ENCODE measurements at regions not wholly inside any gene's neighbourhood (a gene's known extent, or its start where the extent isn't known, plus 50 kb on each side); places are given as distances from the start of the nearest gene placed in this dataset.
A peak's percentile ranks its signal among the peaks of the same experiment; 100 is the strongest.

- Histone ChIP-seq H3K36me3 (replicated peaks in 1 of 2; ENCODE audit: control insufficient read depth in 2 of 2, insufficient read depth in 2 of 2, low read length in 2 of 2) (no peaks in the 10 kb centered on the region), H4K91ac (ENCODE audit: low read depth, low read length, poor library complexity) (no peak overlapping the region), H4K8ac (ENCODE audit: low read depth, low read length) (no peak overlapping the region), H3K9me3 (replicated peaks in 1 of 2; ENCODE audit: control insufficient read depth in 2 of 2, insufficient read depth in 1 of 2, low read depth in 1 of 2, low read length in 2 of 2) (peaks cover 0 to 10% of the 10 kb centered on the region in 2 donors), H3K9ac (ENCODE audit: low read depth, low read length, poor library complexity) (no peak overlapping the region), H3K23ac (ENCODE audit: low read depth, low read length, poor library complexity) (no peak overlapping the region), H2BK5ac (ENCODE audit: low read length) (no peak overlapping the region), H2BK15ac (ENCODE audit: low read length) (no peak overlapping the region), H3K27me3 (ENCODE audit: control insufficient read depth in 3 of 3, insufficient read depth in 3 of 3, low read depth in 1 of 3, low read length in 3 of 3) (no peaks in the 10 kb centered on the region), H3K14ac (ENCODE audit: low read length) (no peak overlapping the region), H2AFZ (ENCODE audit: low read length) (no peak overlapping the region), H2BK120ac (ENCODE audit: low read depth, low read length) (no peak overlapping the region), H3K4me3 (ENCODE audit: low read length in 2 of 2) (no peak overlapping the region), H3K79me1 (ENCODE audit: low read depth, low read length) (no peaks in the 10 kb centered on the region), H3K4ac (ENCODE audit: low read length) (no peak overlapping the region), H2AK5ac (ENCODE audit: low read depth, low read length) (no peak overlapping the region), H2BK12ac (ENCODE audit: low read length) (no peak overlapping the region), H3K27ac (replicated peaks; ENCODE audit: low read length) (no peak overlapping the region), H3K18ac (ENCODE audit: low read length) (no peak overlapping the region), H3K4me2 (ENCODE audit: insufficient read depth, low read length, poor library complexity, severe bottlenecking) (no peak overlapping the region), H3K4me1 (ENCODE audit: control insufficient read depth in 2 of 2, insufficient read depth in 1 of 2, low read depth in 1 of 2, low read length in 2 of 2) (peaks cover 0 to 2% of the 10 kb centered on the region in 2 donors)
- no peak for DNase-seq (ENCODE audit: low spot score)
Observed at GRCh38 chr5:92800365-92800764, 780.7 kb downstream of the NR2F1-AS1 start.

DNA sequence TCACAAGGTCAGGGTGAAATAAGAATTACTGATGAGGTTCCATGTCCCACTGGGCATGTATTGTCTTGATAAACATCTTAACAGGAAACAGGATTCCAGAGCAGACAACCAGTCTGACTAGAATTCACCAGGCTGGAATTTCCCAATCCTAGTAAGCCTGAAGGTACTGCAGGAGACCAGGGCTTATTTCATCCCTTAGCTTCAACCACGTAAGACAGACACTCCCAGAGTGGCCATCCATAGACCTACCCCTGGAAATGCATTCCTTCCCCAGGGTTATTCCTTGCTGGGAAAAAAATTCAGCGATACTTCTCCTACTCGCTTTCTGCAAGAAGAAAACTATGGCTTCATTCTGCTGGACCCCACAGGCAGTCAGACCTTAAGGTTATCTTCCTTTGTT is 785.4 kb downstream of the NR2F1-AS1 start:
- Histone ChIP-seq H4K8ac (ENCODE audit: low read depth, low read length) (no peak overlapping the region), H2BK5ac (ENCODE audit: low read length) (no peak overlapping the region), H2AK5ac (ENCODE audit: low read depth, low read length) (no peak overlapping the region), H3K4ac (ENCODE audit: low read length) (no peak overlapping the region), H3K27me3 (ENCODE audit: control insufficient read depth in 3 of 3, insufficient read depth in 3 of 3, low read depth in 1 of 3, low read length in 3 of 3) (no peaks in the 10 kb centered on the region), H2BK120ac (ENCODE audit: low read depth, low read length) (no peak overlapping the region), H2BK15ac (ENCODE audit: low read length) (no peak overlapping the region), H3K18ac (ENCODE audit: low read length) (no peak overlapping the region), H4K91ac (ENCODE audit: low read depth, low read length, poor library complexity) (no peak overlapping the region), H3K36me3 (replicated peaks in 1 of 2; ENCODE audit: control insufficient read depth in 2 of 2, insufficient read depth in 2 of 2, low read length in 2 of 2) (no peaks in the 10 kb centered on the region), H2BK12ac (ENCODE audit: low read length) (no peak overlapping the region), H3K4me1 (ENCODE audit: control insufficient read depth in 2 of 2, insufficient read depth in 1 of 2, low read depth in 1 of 2, low read length in 2 of 2) (no peaks in the 10 kb centered on the region), H3K14ac (ENCODE audit: low read length) (no peak overlapping the region), H3K9me3 (replicated peaks in 1 of 2; ENCODE audit: control insufficient read depth in 2 of 2, insufficient read depth in 1 of 2, low read depth in 1 of 2, low read length in 2 of 2) (peaks cover 0 to 24% of the 10 kb centered on the region in 2 donors), H3K79me1 (ENCODE audit: low read depth, low read length) (no peaks in the 10 kb centered on the region), H3K4me3 (ENCODE audit: low read length in 2 of 2) (no peak overlapping the region), H2AFZ (ENCODE audit: low read length) (no peak overlapping the region), H3K23ac (ENCODE audit: low read depth, low read length, poor library complexity) (no peak overlapping the region), H3K4me2 (ENCODE audit: insufficient read depth, low read length, poor library complexity, severe bottlenecking) (no peak overlapping the region), H3K27ac (replicated peaks; ENCODE audit: low read length) (no peak overlapping the region), H3K9ac (ENCODE audit: low read depth, low read length, poor library complexity) (no peak overlapping the region)
- DNase-seq (ENCODE audit: low spot score): no peak
- WGBS, 2 donors (ENCODE audit: extremely low coverage in 2 of 2, insufficient read length in 2 of 2, insufficient replicate concordance in 1 of 2): no CpG with 5 or more reads among the region's 3 CpGs

DNA sequence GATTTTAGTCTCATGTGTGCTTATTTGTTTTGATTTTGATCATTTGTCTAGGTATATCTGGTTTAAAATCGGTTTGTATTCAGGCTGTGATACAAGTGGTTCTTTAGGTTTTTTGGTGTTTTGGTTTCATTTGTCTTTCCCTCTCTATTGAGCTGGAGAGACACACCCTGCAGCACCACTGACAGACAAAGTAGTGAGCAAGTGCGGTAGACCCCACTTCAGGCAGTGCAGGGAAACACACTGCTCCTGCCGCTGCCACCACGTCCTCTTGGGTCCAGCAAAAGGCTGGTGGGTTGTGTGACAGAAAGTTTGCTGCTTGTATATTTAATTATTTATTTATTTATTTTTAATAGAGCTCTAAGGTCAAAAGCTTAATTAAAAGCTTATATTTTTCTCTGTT is 801.0 kb downstream of the NR2F1-AS1 start:
- no peak overlapping the region for H4K91ac ChIP-seq (ENCODE audit: low read depth, low read length, poor library complexity)
- H2BK5ac ChIP-seq (ENCODE audit: low read length): no peak overlapping the region
- H3K27me3 ChIP-seq (ENCODE audit: control insufficient read depth in 3 of 3, insufficient read depth in 3 of 3, low read depth in 1 of 3, low read length in 3 of 3): no peaks in the 10 kb centered on the region
- no peak overlapping the region for H2BK120ac ChIP-seq (ENCODE audit: low read depth, low read length)
- H3K9me3 ChIP-seq (replicated peaks in 1 of 2; ENCODE audit: control insufficient read depth in 2 of 2, insufficient read depth in 1 of 2, low read depth in 1 of 2, low read length in 2 of 2): peaks cover 0 to 7% of the 10 kb centered on the region in 2 donors
- no peak overlapping the region for H3K4me3 ChIP-seq (ENCODE audit: low read length in 2 of 2)
- H3K4me2 ChIP-seq (ENCODE audit: insufficient read depth, low read length, poor library complexity, severe bottlenecking): no peak overlapping the region
- H3K4me1 ChIP-seq (ENCODE audit: control insufficient read depth in 2 of 2, insufficient read depth in 1 of 2, low read depth in 1 of 2, low read length in 2 of 2): peaks cover 1 to 8% of the 10 kb centered on the region in 2 donors
- WGBS, 2 donors (ENCODE audit: extremely low coverage in 2 of 2, insufficient read length in 2 of 2, insufficient replicate concordance in 1 of 2): no CpG with 5 or more reads among the region's 4 CpGs
- H3K4ac ChIP-seq (ENCODE audit: low read length): no peak overlapping the region
- H2BK12ac ChIP-seq (ENCODE audit: low read length): no peak overlapping the region
- no peaks in the 10 kb centered on the region for H3K36me3 ChIP-seq (replicated peaks in 1 of 2; ENCODE audit: control insufficient read depth in 2 of 2, insufficient read depth in 2 of 2, low read length in 2 of 2)
- no peak overlapping the region for H3K14ac ChIP-seq (ENCODE audit: low read length)
- H2AK5ac ChIP-seq (ENCODE audit: low read depth, low read length): no peak overlapping the region
- H4K8ac ChIP-seq (ENCODE audit: low read depth, low read length): no peak overlapping the region
- H3K27ac ChIP-seq (replicated peaks; ENCODE audit: low read length): no peak overlapping the region
- no peak overlapping the region for H2BK15ac ChIP-seq (ENCODE audit: low read length)
- H3K9ac ChIP-seq (ENCODE audit: low read depth, low read length, poor library complexity): no peak overlapping the region
- H2AFZ ChIP-seq (ENCODE audit: low read length): peak overlapping the region; percentile 52
- no peak overlapping the region for H3K23ac ChIP-seq (ENCODE audit: low read depth, low read length, poor library complexity)
- H3K18ac ChIP-seq (ENCODE audit: low read length): no peak overlapping the region
- no peaks in the 10 kb centered on the region for H3K79me1 ChIP-seq (ENCODE audit: low read depth, low read length)
- DNase-seq (ENCODE audit: low spot score): no peak

- H3K4me2 ChIP-seq (ENCODE audit: insufficient read depth, low read length, poor library complexity, severe bottlenecking): no peak overlapping the region
- peaks cover 1 to 8% of the 10 kb centered on the region in 2 donors for H3K4me1 ChIP-seq (ENCODE audit: control insufficient read depth in 2 of 2, insufficient read depth in 1 of 2, low read depth in 1 of 2, low read length in 2 of 2)
- H3K27me3 ChIP-seq (ENCODE audit: control insufficient read depth in 3 of 3, insufficient read depth in 3 of 3, low read depth in 1 of 3, low read length in 3 of 3): no peaks in the 10 kb centered on the region
- H2BK5ac ChIP-seq (ENCODE audit: low read length): no peak overlapping the region
- no peak overlapping the region for H2AK5ac ChIP-seq (ENCODE audit: low read depth, low read length)
- H3K14ac ChIP-seq (ENCODE audit: low read length): no peak overlapping the region
- no peak overlapping the region for H2BK12ac ChIP-seq (ENCODE audit: low read length)
- H2AFZ ChIP-seq (ENCODE audit: low read length): peak overlapping the region; percentile 52
- no peak overlapping the region for H3K27ac ChIP-seq (replicated peaks; ENCODE audit: low read length)
- no peak for DNase-seq (ENCODE audit: low spot score)
- no peak overlapping the region for H4K8ac ChIP-seq (ENCODE audit: low read depth, low read length)
- H2BK15ac ChIP-seq (ENCODE audit: low read length): no peak overlapping the region
- H3K18ac ChIP-seq (ENCODE audit: low read length): no peak overlapping the region
- H3K9ac ChIP-seq (ENCODE audit: low read depth, low read length, poor library complexity): no peak overlapping the region
- no peak overlapping the region for H3K4me3 ChIP-seq (ENCODE audit: low read length in 2 of 2)
- H3K36me3 ChIP-seq (replicated peaks in 1 of 2; ENCODE audit: control insufficient read depth in 2 of 2, insufficient read depth in 2 of 2, low read length in 2 of 2): no peaks in the 10 kb centered on the region
- H3K79me1 ChIP-seq (ENCODE audit: low read depth, low read length): no peaks in the 10 kb centered on the region
- H3K4ac ChIP-seq (ENCODE audit: low read length): no peak overlapping the region
- peaks cover 0 to 5% of the 10 kb centered on the region in 2 donors for H3K9me3 ChIP-seq (replicated peaks in 1 of 2; ENCODE audit: control insufficient read depth in 2 of 2, insufficient read depth in 1 of 2, low read depth in 1 of 2, low read length in 2 of 2)
- H4K91ac ChIP-seq (ENCODE audit: low read depth, low read length, poor library complexity): no peak overlapping the region
- H3K23ac ChIP-seq (ENCODE audit: low read depth, low read length, poor library complexity): no peak overlapping the region
- H2BK120ac ChIP-seq (ENCODE audit: low read depth, low read length): no peak overlapping the region
Observed at GRCh38 chr5:92779536-92779935, 801.5 kb downstream of the NR2F1-AS1 start.

Measured in neuronal stem cell (in vitro differentiated cells).